ENCODE measurements at regions not wholly inside any gene's neighbourhood (a gene's known extent, or its start where the extent isn't known, plus 50 kb on each side); places are given as distances from the start of the nearest gene placed in this dataset.

DNA sequence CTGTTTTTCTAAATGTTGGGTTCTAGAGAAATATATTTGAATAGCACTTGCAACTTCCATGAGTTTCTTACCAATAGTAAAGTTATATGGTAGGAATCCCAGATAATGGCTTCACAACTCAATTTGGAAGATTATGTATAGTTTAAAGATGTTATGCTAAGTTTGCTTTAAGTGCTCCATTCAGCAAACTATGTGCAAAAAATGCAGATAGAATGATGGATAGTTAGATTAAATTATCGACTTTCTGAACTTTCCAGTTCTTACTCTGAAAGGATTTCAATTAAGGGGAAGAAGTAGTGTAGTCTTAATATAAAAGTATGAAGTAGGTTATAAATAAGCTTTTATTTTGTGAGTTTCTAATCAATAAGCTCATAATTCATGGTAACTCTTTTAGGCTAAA lies 60.7 kb upstream of the NFKB1 start:
- DNase-seq (ENCODE audit: low read depth), result no peak

DNA sequence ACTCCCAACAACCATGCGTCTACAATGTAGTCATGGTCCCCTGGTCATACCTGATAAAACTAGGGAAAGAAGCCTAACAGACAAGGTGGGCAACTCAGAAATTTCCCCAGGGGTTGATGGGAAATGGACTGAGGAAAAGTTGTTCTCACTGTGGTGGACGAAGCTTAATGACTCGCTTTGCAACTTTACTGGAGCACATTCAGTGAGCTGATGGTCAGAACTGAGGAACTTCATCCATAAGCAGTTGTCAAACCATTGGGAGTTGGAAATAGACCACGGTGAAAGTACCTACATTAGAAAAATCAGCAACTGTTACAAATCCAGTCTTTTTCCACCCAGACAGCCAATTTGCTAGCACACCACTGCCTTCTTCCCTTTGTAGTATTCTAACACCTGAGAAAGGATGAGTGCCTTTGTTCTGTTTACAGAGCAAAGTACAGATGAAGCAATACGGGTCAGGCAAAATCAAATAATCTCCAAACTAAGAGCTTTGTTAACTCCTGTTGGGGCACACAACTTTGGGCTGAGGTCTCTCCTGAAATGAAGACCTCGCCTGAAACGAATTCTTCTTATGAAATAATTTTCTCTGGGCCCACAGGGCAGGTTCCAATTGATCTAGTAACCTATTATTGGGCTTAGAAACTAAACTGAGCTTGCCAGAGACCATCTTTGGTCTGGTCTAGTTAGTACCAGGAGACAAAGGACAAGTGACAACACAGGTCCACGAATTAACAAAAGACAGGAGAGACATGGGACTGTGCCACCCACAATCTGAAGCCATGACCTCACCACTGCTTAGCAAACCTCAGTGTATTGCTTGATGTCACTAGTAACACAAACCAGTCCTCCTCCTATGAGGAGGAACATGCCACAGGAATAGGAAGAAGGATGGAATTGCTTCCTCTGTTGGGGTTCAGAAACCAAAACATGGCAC lies 58.9 kb upstream of the NFKB1 start:
- DNase-seq (ENCODE audit: low read depth), result no peak

DNA sequence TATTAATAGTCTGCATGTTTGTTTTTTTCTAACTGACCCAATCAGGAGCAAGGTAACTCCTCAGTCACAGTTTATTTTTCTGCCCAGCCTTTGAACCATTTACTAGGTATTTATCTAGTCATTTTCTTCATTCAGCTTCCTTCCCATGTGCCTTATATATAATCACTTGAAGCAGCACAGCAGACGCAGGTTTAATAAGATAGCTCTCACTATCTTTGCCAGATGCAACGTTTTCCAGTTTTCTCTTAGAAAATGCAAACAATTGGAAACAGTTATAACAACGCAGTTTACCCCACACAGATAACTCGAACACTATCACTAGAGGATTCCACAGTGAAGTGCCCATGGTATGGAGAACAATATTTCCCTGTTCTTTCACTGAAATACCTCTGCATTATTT lies 56.4 kb upstream of the NFKB1 start:
- no peak for DNase-seq (ENCODE audit: low read depth)

DNA sequence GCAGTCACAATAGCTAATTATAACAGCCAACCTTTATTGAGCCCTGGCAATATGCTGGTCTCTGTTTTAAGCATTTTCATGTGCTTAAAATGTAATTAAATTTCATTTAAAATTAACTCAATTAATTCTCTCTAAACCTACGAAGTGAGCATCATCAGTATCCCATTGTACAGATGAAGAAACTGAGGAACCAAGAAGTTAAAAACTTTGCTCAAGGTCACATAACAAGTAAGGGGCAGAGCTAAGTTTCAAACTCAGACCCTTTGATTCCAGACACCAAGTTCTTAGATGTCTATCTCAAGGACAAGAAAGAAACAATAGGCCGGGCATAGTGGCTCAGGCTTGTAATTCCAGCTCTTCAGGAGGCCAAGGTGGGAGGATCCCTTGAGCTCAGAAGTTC lies 55.9 kb upstream of the NFKB1 start:
- no peak for DNase-seq (ENCODE audit: low read depth)

DNA sequence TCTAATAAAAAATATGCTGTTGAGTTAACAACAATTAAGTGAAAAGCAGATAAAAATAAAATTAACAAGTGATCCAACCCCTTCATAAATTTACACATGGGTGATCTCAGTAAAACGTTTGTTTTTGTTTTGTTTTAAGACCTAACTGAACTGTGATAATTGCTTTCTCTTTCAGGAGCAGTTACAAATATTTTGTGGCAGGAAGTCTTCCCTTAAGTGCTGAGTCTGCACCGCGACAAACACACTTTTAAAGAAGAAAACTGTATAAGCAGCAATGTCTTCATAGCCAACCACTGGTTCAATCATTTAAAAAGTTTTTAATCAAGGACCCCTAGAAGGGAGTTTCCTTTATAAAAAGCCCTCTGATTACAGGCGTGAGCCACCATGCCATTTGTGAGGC lies 53.7 kb upstream of the NFKB1 start:
- DNase-seq (ENCODE audit: low read depth), result no peak

DNA sequence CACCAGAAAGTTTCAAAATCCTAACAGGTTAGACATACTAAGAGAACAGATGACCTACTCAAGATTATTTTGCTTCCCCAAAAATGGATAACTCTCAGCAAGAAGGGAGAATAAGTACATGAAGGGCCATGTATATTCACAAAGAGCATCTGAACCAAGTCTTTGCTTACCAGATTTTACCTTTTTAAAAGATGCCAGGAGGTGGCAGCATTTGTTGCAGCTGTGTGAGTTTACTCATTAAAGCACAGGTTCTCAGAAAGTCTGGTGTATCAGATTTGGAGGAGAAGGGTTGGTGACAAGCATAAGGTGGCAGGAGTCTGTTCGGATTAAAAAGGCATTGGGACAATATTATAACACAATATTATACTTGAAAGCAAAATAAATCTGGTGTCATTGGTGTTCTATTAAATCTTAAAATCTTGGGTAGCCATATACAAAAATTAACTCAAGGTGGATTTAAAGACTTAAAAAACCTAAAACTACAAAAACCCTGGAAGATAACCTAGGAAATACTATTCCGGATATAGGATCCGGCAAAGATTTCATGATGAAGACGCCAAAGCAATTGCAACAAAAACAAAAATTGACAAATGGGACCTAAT lies 51.3 kb upstream of the NFKB1 start:
- DNase-seq (ENCODE audit: low read depth), result peak; percentile 67

DNA sequence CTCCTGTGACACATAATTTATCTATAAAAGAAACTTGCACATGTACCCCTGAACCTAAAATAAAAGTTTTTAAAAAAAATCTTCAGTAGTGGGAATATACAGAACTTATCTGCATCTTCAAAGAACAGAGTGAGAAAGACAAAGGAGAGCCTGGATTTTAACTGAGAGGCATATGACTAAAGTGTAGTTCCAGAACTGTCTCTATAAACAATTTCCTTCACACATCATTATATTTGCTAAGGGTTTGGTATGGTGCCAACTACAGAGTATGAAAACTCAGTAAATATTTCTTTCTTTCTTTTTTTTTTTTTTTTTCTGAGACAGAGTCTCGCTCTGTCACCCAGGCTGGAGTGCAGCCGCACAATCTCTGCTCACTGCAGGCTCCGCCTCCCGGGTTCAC lies 49.9 kb upstream of the NFKB1 start:
- DNase-seq (ENCODE audit: low read depth), result peak; percentile 11
